CD4-positive, alpha-beta T cell treated with Interleukin-17A for 1 hour (primary cell): ENCODE measurements at regions not wholly inside any gene's neighbourhood (a gene's known extent, or its start where the extent isn't known, plus 50 kb on each side); places are given as distances from the start of the nearest gene placed in this dataset.

Experiments used
- DNase-seq: peaks from one replicate; pipeline ENCODE4 v3.0.0-alpha.2; 2020

GRCh38 chr7:46391231-46392201 is 470.4 kb upstream of the IGFBP3 start:
- DNase-seq, result no peak

DNA sequence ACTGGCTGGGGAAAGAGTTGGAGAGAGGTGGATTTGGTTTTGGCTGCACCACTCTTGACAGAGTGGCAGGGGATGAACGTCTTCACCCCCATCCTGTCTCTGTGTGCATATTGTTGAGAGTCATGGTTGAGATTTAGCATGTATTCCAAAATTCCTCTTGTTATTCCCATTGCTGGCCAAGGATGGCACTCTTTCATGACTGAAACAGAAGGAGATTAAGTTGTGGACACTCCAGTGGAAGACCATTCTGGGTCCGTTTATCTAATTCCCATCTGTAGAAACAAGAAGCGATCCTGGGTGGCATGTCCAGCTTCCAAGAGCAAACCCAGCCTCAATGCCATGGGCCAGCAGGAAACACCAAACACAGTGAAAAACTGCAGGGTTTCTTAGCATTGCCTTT is 469.0 kb upstream of the IGFBP3 start:
- DNase-seq, result no peak

GRCh38 chr7:46389146-46389545 is 468.1 kb upstream of the IGFBP3 start:
- DNase-seq, result no peak

- no peak for DNase-seq
These were observed 466.6 kb upstream of the IGFBP3 start for GRCh38 chr7:46387646-46388045.

DNA sequence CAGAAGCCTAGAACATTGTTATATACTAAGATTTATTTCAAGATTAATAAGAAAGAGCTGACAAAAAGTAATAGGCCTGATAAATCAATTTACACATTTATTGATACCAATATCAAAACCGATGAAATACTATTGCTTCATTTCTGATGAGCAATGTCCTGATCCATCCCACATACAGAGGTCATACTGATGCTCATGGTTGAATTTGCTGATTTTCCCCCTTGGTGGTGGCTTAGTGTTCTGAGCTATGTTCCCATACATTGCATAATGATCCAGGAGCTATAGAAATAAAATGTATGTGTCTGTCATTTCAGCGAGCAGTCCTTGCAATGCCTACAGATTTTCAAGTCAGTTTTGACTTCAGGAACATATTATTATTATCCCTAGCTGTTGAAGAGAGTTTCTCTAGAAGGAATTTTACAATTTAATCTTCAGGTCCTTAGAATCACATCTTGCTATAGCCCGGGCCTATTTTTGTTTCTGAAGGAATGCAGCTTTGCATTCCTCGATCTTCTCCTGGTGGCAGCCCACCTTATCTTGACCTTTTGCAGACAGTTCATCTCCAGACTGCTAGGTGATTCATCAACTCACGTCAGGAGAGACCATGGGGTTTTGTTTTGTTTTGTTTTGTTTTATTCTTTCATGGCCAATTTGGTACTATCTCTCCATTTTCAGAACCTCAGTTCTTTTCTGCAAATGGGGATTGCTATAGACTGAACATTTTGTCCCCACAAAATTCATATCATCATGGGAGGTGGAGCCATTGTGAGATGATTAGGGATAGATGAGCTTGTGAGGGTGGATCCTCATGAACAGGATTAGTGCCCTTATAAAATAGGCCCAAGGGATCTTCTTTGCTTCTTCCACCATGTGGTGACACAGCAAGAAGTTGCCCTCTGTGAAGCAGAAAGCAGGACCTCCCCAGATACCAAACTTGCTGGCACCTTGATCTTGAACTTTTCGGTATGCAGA is 465.6 kb upstream of the IGFBP3 start:
- DNase-seq, result no peak

- no peak for DNase-seq
These were observed 464.7 kb upstream of the IGFBP3 start for GRCh38 chr7:46385662-46386309.

- DNase-seq, result no peak
These were observed 462.5 kb upstream of the IGFBP3 start for GRCh38 chr7:46383605-46384004.

DNA sequence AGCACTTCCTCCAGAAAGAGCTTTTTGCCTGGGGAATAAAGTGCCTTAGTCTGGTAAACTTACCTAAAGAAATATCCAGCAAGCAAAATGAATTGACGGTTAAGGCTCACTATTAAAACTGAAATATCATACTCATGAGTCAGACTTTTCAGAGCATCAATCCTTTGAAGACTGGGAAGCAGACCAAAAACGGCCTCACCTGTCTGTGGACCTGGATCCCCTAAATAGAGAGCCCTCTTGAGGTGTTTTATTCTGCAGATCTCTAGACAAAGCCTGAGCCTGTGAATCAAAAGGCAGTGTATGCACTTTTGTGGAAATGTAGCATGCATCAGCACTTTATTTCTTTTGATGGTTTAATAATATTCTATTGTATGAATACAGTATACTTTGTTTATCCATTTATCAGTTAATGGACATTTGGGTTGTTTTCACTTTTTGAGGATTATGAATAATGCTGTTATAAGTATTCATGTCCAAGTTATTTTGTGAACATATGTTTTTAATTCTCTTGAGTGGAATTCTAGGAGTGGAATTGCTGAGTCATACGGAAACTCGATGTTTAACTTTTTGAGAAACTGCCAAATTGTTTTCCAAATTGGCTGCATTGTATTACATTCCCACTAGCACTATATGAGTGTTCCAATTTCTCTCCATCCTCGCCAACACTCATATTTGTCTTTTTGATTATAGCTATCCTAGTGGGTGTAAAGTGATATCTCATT is 449.0 kb upstream of the IGFBP3 start:
- no peak for DNase-seq

DNA sequence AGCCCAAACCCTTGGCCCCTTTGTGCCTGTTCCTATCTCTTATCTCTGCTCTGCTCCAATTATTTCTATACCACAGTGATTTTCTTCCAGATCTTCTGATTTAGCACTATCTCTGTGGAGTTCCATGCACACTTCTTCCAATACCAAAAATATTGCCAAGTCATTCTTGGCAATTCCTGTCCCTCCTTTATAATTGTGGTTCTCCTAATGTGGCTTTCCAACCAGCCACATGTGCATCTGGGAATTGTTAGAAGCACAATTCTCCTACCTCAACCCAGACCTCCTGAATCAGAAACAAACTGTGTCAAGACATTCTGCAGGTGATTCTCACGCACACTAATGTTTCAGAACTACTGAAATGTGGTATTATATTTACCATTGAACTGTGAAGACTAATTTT is 447.8 kb upstream of the IGFBP3 start:
- DNase-seq, result no peak

GRCh38 chr7:46366526-46366925 is 445.5 kb upstream of the IGFBP3 start:
- DNase-seq, result no peak

- no peak for DNase-seq
These were observed 442.6 kb upstream of the IGFBP3 start for GRCh38 chr7:46363688-46364087.

- no peak for DNase-seq
These were observed 439.7 kb upstream of the IGFBP3 start for GRCh38 chr7:46360811-46361210.

DNA sequence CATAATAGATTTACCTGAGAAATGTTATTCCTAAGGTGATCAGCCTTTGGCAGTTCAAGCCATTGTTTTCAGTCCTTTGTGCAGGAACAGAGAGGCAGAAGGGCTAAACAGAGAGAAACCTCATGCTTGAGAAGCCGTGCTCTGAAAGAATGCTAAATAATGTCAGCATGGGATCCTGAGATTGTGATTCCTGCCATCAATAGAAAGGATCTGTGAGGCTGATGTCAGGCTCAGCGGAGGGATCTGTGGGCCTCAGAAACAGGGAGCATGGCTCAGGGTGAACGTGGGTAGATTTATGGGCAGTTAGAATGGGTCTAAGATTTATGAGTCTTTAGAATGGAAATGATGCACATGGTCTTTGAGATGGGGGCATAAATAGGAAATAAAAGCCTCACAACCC is 439.2 kb upstream of the IGFBP3 start:
- DNase-seq, result no peak

DNA sequence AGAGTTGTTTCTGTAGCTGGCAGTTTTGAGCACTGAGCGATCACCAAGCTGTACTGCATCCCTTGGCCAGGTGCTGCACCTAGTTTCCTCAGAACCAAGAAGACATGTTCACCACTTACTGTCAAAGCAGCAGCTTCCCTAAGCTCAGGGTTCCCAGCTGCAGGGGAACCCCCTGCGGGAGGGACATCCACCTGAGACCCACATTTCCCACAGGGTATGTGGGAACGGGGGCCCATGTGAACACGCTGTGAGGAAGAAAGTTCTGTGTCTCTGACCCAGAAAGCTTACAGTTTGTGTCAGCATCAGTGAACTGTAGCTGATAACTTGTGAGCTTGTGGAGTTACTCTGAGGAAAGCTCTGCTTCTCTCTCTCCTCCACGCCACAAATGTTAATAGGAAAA is 436.8 kb upstream of the IGFBP3 start:
- DNase-seq, result no peak

DNA sequence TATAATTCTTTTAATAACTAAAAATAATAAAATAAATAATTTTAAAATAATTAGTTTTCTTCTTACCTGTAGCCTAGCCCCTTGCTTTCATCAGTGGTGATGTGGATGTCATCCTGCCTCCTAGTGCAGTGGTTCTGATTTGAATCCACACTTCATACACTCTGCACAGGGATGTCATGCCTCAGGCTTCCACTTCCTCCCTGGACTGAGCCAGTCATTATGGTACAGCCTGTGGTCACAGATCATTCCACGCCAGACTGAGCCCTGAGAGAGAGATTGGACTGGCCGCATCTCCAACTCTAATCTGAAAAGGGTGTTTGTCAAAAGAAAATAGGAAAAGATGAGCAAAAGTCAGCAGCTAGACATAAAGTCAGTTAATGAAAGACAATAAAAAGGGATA is 436.2 kb upstream of the IGFBP3 start:
- DNase-seq, result no peak

DNA sequence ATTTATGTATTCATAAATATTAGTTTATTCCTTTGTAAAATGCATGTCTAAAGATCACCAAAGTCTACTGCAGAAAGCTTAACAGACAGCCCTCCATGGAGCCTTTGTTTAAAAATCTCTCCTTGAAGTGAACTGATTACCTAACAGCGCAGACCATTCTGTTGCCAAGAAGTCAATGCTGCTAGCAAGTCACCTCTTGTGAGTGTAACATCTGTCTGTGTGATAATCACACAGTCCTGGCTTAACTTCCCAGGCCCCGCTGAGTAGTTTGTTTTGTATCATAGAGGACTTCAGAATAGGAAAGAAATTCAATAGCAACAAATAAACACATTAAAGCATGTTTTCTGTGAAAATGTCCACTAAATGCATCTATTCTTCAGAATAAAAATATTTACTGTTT is 435.3 kb upstream of the IGFBP3 start:
- DNase-seq, result no peak

DNA sequence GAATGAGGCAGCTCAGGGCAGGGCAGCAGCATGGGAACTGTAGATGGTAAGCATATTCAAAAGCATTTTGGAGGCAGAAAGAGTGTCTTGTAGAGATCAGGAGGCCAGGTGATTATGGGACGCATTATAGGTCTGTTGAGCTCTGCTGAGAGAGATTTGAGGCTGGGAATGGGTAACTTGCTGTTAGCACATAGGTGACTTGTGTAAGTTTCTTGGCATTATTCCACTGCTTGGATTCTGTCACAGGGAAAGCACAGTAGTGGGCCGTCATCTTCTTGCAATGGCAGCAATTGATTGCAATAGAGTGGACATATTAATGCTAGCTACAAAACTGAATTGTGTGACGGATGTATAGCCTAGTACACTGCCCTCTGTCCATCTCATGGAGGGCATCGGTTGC is 434.3 kb upstream of the IGFBP3 start:
- DNase-seq, result no peak

DNA sequence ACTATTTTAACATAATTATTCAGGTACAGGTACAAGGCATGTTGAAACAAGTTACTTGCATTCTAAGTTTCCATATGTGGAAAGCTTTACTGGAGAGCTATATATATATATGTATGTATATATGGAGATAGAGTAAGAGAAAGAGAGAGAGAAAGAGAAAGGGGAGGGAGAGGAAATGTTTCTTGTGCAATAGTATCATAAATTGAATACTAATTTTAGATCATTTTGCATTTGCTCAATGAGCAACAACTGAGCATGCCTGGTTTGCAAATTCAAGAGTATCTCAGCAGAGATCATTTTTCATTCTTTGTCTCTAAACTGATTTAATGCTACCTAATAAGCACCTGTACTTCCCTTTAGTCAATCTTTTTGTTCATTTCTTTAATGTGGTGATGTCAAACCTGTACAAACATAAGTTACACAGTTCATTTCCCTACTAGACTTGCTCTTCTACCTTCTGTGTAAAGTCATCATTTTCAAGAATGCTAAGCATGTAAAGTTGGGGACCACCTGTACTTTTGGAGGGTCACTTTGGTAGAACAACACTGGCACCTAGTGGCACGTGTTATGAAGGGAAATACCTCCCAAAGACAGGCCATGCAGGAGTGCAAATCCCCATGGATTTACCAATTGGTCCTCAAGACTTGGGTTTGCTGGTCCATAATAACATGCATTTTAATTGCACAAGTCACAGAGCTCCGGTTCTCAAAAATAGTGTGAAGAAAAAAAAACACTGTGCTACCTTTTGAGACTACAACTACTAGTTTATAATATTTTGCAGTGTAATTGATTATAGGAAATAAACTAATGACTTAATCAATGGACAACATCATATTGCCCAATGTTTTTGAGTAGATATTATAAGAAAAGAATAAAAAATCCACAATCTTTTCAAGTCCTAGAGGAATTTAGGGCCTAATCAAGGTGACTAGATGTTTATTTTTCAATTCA is 431.2 kb upstream of the IGFBP3 start:
- DNase-seq, result peak; percentile 28

DNA sequence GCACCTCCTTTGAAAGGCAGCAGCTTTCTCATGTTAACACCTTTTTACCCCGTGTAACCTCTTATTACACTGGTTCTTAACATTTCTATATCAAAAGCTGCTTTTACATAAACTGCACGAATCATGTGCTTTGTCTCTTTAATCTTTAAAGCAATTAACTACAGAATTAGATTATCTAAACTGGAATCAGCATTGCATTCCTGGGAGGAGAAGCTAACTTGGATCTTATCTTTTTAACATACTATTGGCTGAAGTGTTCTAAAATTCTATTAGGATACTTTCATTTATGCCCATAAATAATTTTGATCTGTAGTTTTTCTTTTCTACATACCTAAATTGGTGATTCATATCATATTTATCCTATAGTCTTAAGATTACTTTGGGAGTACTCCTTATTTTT is 428.4 kb upstream of the IGFBP3 start:
- no peak for DNase-seq

DNA sequence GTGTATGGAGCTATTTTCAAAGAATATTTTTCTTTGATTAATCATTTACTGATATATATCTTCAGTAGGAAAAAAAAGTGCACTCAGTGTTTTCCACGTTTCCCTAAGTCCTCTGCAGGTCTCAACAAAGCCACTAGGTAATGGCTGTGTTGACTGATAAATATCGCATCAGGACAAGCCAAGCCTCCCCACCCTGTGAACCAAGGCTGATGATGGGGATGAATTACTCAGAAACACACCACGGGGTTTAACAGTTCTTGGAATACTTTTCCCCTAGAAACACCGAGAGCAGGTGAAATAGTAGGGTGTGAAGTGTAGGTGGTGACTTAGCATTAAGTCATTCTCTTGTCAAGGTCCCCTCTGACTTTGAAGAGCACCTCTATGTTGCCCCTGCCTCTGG is 423.5 kb upstream of the IGFBP3 start:
- no peak for DNase-seq

GRCh38 chr7:46343802-46344201 is 422.7 kb upstream of the IGFBP3 start:
- DNase-seq, result no peak
